H1 (cell line): ENCODE measurements at regions not wholly inside any gene's neighbourhood (a gene's known extent, or its start where the extent isn't known, plus 50 kb on each side); places are given as distances from the start of the nearest gene placed in this dataset.

Experiments
- CTCF ChIA-PET: fragments of 300-600 bp; sonication (Branson Sonifier 250); formaldehyde crosslinking; loops from one replicate; lab custom pipeline; 2021; ENCODE audit not compliant: partially characterized antibody; lab: Charles Lee
- POLR2A ChIA-PET: fragments of 300-600 bp; sonication (Branson Sonifier 250); formaldehyde crosslinking; loops from one replicate; lab custom pipeline; 2021; ENCODE audit warnings: inconsistent platforms; ENCODE audit not compliant: partially characterized antibody; lab: Charles Lee
- DNase-seq, 2 experiments: peaks; one replicate each; pipeline versions ENCODE4 v3.0.0 to v3.0.0-alpha.2; 2010 to 2022; ENCODE audit warnings: low spot score in 2 of 2, low read depth in 1 of 2, mixed read lengths in 1 of 2
- FAIRE-seq: peaks from 2 replicates; lab custom pipeline; 2011; peaks lifted over from hg19 to GRCh38; lab: Jason Lieb, UNC
- H2AFZ ChIP-seq: 2 replicates; pipeline ENCODE4 v1.8.1; 2012; ENCODE audit warnings: low read length, inconsistent platforms
- H2AK5ac ChIP-seq: 2 replicates; pipeline ENCODE4 v1.6.1; 2013; ENCODE audit warnings: low read depth, low read length
- H2BK120ac ChIP-seq: replicated peaks from 2 replicates; pipeline ENCODE3; 2013; ENCODE audit warnings: low read depth, low read length, inconsistent platforms
- H2BK12ac ChIP-seq: 2 replicates; pipeline ENCODE4 v1.6.1; 2013; ENCODE audit warnings: low read depth, low read length
- H2BK15ac ChIP-seq: 2 replicates; pipeline ENCODE4 v1.6.1; 2013; ENCODE audit warnings: low read length
- H2BK20ac ChIP-seq: 2 replicates; pipeline ENCODE4 v1.6.1; 2013; ENCODE audit warnings: low read length
- H2BK5ac ChIP-seq: 2 replicates; pipeline ENCODE4 v1.6.1; 2013; ENCODE audit warnings: low read depth, low read length
- H3K14ac ChIP-seq: 2 replicates; pipeline ENCODE4 v1.6.1; 2013; ENCODE audit warnings: inconsistent platforms; ENCODE audit not compliant: insufficient read length
- H3K18ac ChIP-seq: 2 replicates; pipeline ENCODE4 v1.6.1; 2013; ENCODE audit warnings: low read length; ENCODE audit errors: extremely low read depth
- H3K23ac ChIP-seq: 2 replicates; pipeline ENCODE4 v1.6.1; 2013; ENCODE audit warnings: inconsistent platforms; ENCODE audit not compliant: insufficient read length
- H3K23me2 ChIP-seq: 2 replicates; pipeline ENCODE4 v1.6.1; 2013; ENCODE audit warnings: low read depth, low read length
- H3K27ac ChIP-seq: 2 replicates; pipeline ENCODE4 v1.6.1; 2011; ENCODE audit warnings: low read depth, low read length, inconsistent platforms
- H3K27me3 ChIP-seq, 4 experiments: replicated peaks in 1 of 4; 1 replicate in 1 of 4; 2 replicates in 3 of 4; pipeline versions ENCODE4 v1.6.1 to v1.8.1; 2011 to 2013; ENCODE audit warnings: low read length in 3 of 4, mild to moderate bottlenecking in 3 of 4, inconsistent platforms in 2 of 4, mixed read lengths in 2 of 4, moderate library complexity in 1 of 4; ENCODE audit not compliant: control insufficient read depth in 3 of 4, insufficient read depth in 3 of 4; ENCODE audit errors: extremely low read depth in 1 of 4
- H3K36me3 ChIP-seq, 4 experiments: 2 replicates each; pipeline versions ENCODE4 v1.6.1 to v1.8.1; 2011 to 2013; ENCODE audit warnings: mild to moderate bottlenecking in 4 of 4, low read length in 3 of 4, moderate library complexity in 2 of 4, control low read depth in 1 of 4, inconsistent platforms in 1 of 4; ENCODE audit not compliant: insufficient read depth in 4 of 4, control insufficient read depth in 2 of 4
- H3K4ac ChIP-seq: replicated peaks from 2 replicates; pipeline ENCODE3; 2013; ENCODE audit warnings: low read length, low read depth, mixed read lengths, inconsistent platforms; ENCODE audit not compliant: insufficient read length
- H3K4me1 ChIP-seq, 4 experiments: replicated peaks in 1 of 4; 1 replicate in 1 of 4; 2 replicates in 3 of 4; pipeline versions ENCODE4 v1.6.1 to v1.8.1; 2011 to 2013; ENCODE audit warnings: low read length in 3 of 4, inconsistent platforms in 2 of 4, mixed read lengths in 1 of 4; ENCODE audit not compliant: insufficient read depth in 4 of 4, control insufficient read depth in 3 of 4
- H3K4me2 ChIP-seq, 2 experiments: 2 replicates each; pipeline versions ENCODE4 v1.6.1 to v1.8.1; 2011 to 2013; ENCODE audit warnings: low read depth in 2 of 2, low read length in 2 of 2, control low read depth in 1 of 2, inconsistent platforms in 1 of 2, mild to moderate bottlenecking in 1 of 2; ENCODE audit not compliant: insufficient read depth in 1 of 2
- H3K4me3 ChIP-seq, 4 experiments: fragments of 200-600, 300-600 bp in 1 of 4; sonication (generic), shearing (Covaris generic), sonication (Bioruptor Twin) in 1 of 4; 2 replicates each; pipeline versions ENCODE4 v1.5.1 to v1.8.1; 2011 to 2016; ENCODE audit warnings: low read length in 4 of 4, low read depth in 3 of 4, control low read depth in 2 of 4, inconsistent platforms in 2 of 4, mild to moderate bottlenecking in 2 of 4, mixed read lengths in 1 of 4, moderate library complexity in 1 of 4; ENCODE audit not compliant: insufficient read depth in 2 of 4; ENCODE audit errors: extremely low read depth in 1 of 4
- H3K56ac ChIP-seq: replicated peaks from 2 replicates; pipeline ENCODE3; 2013; ENCODE audit warnings: low read depth, mild to moderate bottlenecking, mixed read lengths, low read length, inconsistent platforms; ENCODE audit not compliant: insufficient read length
- H3K79me1 ChIP-seq: 2 replicates; pipeline ENCODE4 v1.6.1; 2013; ENCODE audit warnings: low read depth, low read length, control low read depth
- H3K79me2 ChIP-seq, 2 experiments: 2 replicates each; pipeline versions ENCODE4 v1.6.1 to v1.8.1; 2012 to 2013; ENCODE audit warnings: low read length in 2 of 2, mild to moderate bottlenecking in 2 of 2, inconsistent platforms in 1 of 2; ENCODE audit not compliant: insufficient read depth in 2 of 2, control insufficient read depth in 1 of 2
- H3K9ac ChIP-seq, 4 experiments: replicated peaks in 1 of 4; 1 replicate in 1 of 4; 2 replicates in 3 of 4; pipeline versions ENCODE4 v1.6.1 to v1.8.1; 2011 to 2013; ENCODE audit warnings: low read depth in 3 of 4, low read length in 3 of 4, control low read depth in 2 of 4, mild to moderate bottlenecking in 2 of 4, moderate library complexity in 2 of 4, inconsistent platforms in 1 of 4; ENCODE audit errors: extremely low read depth in 1 of 4
- H3K9me3 ChIP-seq, 2 experiments: 2 replicates each; pipeline versions ENCODE4 v1.6.1 to v1.8.1; 2012 to 2013; ENCODE audit warnings: mild to moderate bottlenecking in 2 of 2, moderate library complexity in 2 of 2, control low read depth in 1 of 2, inconsistent platforms in 1 of 2, low read depth in 1 of 2, low read length in 1 of 2, mixed read lengths in 1 of 2; ENCODE audit not compliant: insufficient read depth in 2 of 2
- H4K20me1 ChIP-seq, 2 experiments: replicated peaks in 1 of 2; 2 replicates each; pipeline versions ENCODE3 to v1.8.1; 2011 to 2013; ENCODE audit warnings: inconsistent platforms in 2 of 2, low read length in 2 of 2, mild to moderate bottlenecking in 1 of 2; ENCODE audit not compliant: insufficient read depth in 2 of 2, control insufficient read depth in 1 of 2
- H4K5ac ChIP-seq: 2 replicates; pipeline ENCODE4 v1.6.1; 2013; ENCODE audit warnings: low read length, low read depth, mixed read lengths, inconsistent platforms; ENCODE audit not compliant: insufficient read length
- H4K8ac ChIP-seq: 2 replicates; pipeline ENCODE4 v1.8.0; 2013; ENCODE audit warnings: mild to moderate bottlenecking, moderate library complexity, low read length, inconsistent platforms; ENCODE audit not compliant: insufficient read depth; ENCODE audit errors: extremely low read depth
- H4K91ac ChIP-seq: replicated peaks from 2 replicates; pipeline ENCODE3; 2013; ENCODE audit warnings: low read length, mixed read lengths, inconsistent platforms; ENCODE audit not compliant: insufficient read length
- CHD1 ChIP-seq: IDR thresholded peaks from 2 replicates; pipeline ENCODE4 v1.6.1; 2012; ENCODE audit warnings: low read depth, low read length, improper control_type of control experiment
- GABPA ChIP-seq: IDR thresholded peaks from 2 replicates; pipeline ENCODE4 v1.6.1; 2011; ENCODE audit warnings: mild to moderate bottlenecking, low read length, moderate library complexity, borderline replicate concordance; ENCODE audit not compliant: insufficient read depth
- GTF2F1 ChIP-seq: IDR thresholded peaks from 2 replicates; pipeline ENCODE4 v1.6.1; 2012; ENCODE audit warnings: low read depth, low read length, improper control_type of control experiment, borderline replicate concordance
- HDAC6 ChIP-seq: IDR thresholded peaks from one replicate; pipeline ENCODE4 v1.7.1; 2012; ENCODE audit warnings: low read depth, mild to moderate bottlenecking, inconsistent platforms, low read length, moderate library complexity
- KDM5A ChIP-seq: fragments of 200-600 bp; IDR thresholded peaks from 2 replicates; pipeline ENCODE4 v1.7.1; 2012; ENCODE audit warnings: mild to moderate bottlenecking, low read length, inconsistent platforms, mixed read lengths
- SP2 ChIP-seq: IDR thresholded peaks from 2 replicates; pipeline ENCODE4 v1.6.1; 2012; ENCODE audit warnings: mild to moderate bottlenecking, low read length, inconsistent platforms
- TAF1 ChIP-seq: IDR thresholded peaks from 2 replicates; pipeline ENCODE4 v1.6.1; 2011; ENCODE audit warnings: mild to moderate bottlenecking, low read depth, low read length
- ZNF274 ChIP-seq: IDR thresholded peaks from 2 replicates; pipeline ENCODE4 v1.7.0; 2012; ENCODE audit warnings: low read length, borderline replicate concordance; ENCODE audit errors: extremely low read depth

GRCh38 chr1:208837242-208837641 lies 593.1 kb upstream of the PLXNA2 start:
- Histone ChIP-seq H3K4me2 (no peak overlapping the region), H3K9ac (no peak overlapping the region), H3K27ac (no peak overlapping the region), H3K9me3 (no peaks in the 10 kb centered on the region), H4K20me1 (no peaks in the 10 kb centered on the region), H3K4me3 (no peak overlapping the region), H2BK15ac (no peak overlapping the region), H3K56ac (no peak overlapping the region), H3K23ac (no peak overlapping the region), H3K18ac (no peak overlapping the region), H2BK120ac (no peak overlapping the region), H4K91ac (no peak overlapping the region), H3K27me3 (no peaks in the 10 kb centered on the region), H4K5ac (no peak overlapping the region), H3K4me1 (peaks cover 1 to 7% (median 5%) of the 10 kb centered on the region in 4 experiments; a peak in 4 of 7 replicates), H3K79me1 (no peaks in the 10 kb centered on the region), H4K8ac (no peak overlapping the region), H2AK5ac (no peak overlapping the region), H3K79me2 (no peaks in the 10 kb centered on the region), H2BK12ac (no peak overlapping the region), H3K23me2 (no peaks in the 10 kb centered on the region), H3K4ac (no peak overlapping the region), H2AFZ (no peak overlapping the region), H3K36me3 (no peaks in the 10 kb centered on the region), H3K14ac (no peak overlapping the region), H2BK5ac (no peak overlapping the region), H2BK20ac (no peak overlapping the region)
- FAIRE-seq (no peak), DNase-seq (no peak)
- ChIA-PET POLR2A (no interaction called here), CTCF (no interaction called here)
- TF ChIP-seq TAF1 = no peak
- TF ChIP-seq GTF2F1 = no peak
- TF ChIP-seq CHD1 = no peak
- no peak for TF ChIP-seq SP2
- no peak for TF ChIP-seq ZNF274
- TF ChIP-seq KDM5A = no peak
- no peak for TF ChIP-seq HDAC6
- no peak for TF ChIP-seq GABPA
